ENCODE measurements at regions not wholly inside any gene's neighbourhood (a gene's known extent, or its start where the extent isn't known, plus 50 kb on each side); places are given as distances from the start of the nearest gene placed in this dataset.
"Not testable (repeated sequence)": the region's sequence is repeated elsewhere in the genome, so short reads cannot be mapped to it uniquely, and the experiment has no call there.

GRCh38 chr5:23437011-23437410, 70.4 kb upstream of the PRDM9 start:
- no peak for TF ChIP-seq TARDBP (IDR thresholded peaks at IDR 0.05)
- TF ChIP-seq HDGF (IDR thresholded peaks at IDR 0.05; ENCODE audit: borderline replicate concordance) = no peak
- no peak for TF ChIP-seq SP1 (IDR thresholded peaks at IDR 0.05)
- ChIA-PET CTCF (no interaction called here), POLR2A (no interaction called here)
- no peak for DNase-seq (ENCODE audit: extremely low spot score)

DNA sequence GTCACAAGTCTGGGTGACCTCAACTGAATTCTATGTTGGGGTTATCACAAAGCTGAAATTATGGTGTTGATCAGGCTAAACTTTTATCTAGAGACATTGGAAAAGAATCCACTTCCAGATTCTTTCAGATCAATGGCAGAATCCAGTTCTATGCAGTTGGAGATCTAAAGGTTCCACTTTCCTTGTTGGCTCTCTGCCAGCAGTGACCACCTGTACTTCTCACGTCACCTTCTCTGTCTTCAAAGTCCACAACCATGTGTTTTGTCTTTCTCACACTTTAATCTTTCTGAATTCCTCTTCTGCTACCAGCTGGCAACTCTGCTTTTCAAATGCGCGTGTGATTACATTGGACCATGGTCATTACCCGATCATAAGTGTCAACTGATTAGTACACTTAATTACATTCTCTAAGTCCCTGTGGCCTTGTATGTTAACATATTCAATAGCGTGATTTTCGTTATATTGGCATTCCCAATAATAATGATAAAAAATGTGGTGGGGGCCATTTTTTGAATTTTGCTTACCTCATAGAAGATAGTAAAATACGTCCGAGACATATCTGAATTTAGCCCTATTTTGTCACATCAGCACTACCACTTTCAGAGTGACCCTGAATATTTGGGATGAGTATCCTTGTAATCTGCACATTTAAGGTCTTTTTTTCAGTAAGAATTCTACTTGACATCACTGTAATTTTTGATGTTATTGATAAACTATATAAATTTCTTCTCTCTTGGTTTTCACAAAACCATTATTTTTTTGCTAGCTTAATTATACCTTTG, 73.7 kb upstream of the PRDM9 start:
- CTCF ChIA-PET = no interaction called here
- POLR2A ChIA-PET = no interaction called here
- TF ChIP-seq FOXK2 (IDR thresholded peaks at IDR 0.05) (no peak), BHLHE40 (IDR thresholded peaks at IDR 0.05; ENCODE audit: borderline replicate concordance) (no peak), TARDBP (IDR thresholded peaks at IDR 0.05) (no peak), HDGF (IDR thresholded peaks at IDR 0.05; ENCODE audit: borderline replicate concordance) (no peak), LEF1 (IDR thresholded peaks at IDR 0.05; ENCODE audit: borderline replicate concordance) (no peak), FOXM1 (IDR thresholded peaks at IDR 0.05; ENCODE audit: borderline replicate concordance) (no peak), CTBP1 (IDR thresholded peaks at IDR 0.05; ENCODE audit: borderline replicate concordance) (no peak), ZNF384 (IDR thresholded peaks at IDR 0.05) (no peak), ARNT (IDR thresholded peaks at IDR 0.05) (no peak), SP1 (IDR thresholded peaks at IDR 0.05) (no peak), FOXA1 (IDR thresholded peaks at IDR 0.05) (no peak), L3MBTL2 (conservative IDR thresholded peaks at IDR 0.05) (no peak), PKNOX1 (IDR thresholded peaks at IDR 0.05) (no peak)
- no peak for DNase-seq (ENCODE audit: extremely low spot score)

DNA sequence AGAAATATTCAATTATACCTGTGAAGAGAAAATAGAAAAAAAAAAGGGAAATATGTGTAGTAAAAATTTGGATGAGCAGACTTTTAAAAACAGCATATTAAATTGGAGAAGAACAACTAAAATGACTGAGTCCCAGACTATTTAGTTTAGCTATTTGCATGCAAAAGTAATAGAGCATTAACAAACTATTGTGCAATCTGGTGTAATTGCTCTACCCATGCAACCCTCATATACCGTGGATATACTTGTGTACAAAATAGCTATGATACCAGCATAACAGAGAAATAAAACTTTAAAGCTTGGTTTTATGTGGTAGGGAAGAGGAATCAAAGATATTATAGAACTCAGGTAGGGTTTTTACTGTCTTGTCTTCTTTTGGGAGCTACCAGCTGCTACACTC, 78.7 kb upstream of the PRDM9 start:
- DNase-seq (ENCODE audit: extremely low spot score) = no peak
- TF ChIP-seq CTBP1 (IDR thresholded peaks at IDR 0.05; ENCODE audit: borderline replicate concordance) = no peak
- no peak for TF ChIP-seq FOXA1 (IDR thresholded peaks at IDR 0.05)
- no peak for TF ChIP-seq NFRKB (IDR thresholded peaks at IDR 0.05)
- no peak for TF ChIP-seq ARNT (IDR thresholded peaks at IDR 0.05)
- TF ChIP-seq HDGF (IDR thresholded peaks at IDR 0.05; ENCODE audit: borderline replicate concordance) = no peak
- TF ChIP-seq ELF4 (IDR thresholded peaks at IDR 0.05) = no peak
- no peak for TF ChIP-seq TARDBP (IDR thresholded peaks at IDR 0.05)
- no peak for TF ChIP-seq FOXK2 (IDR thresholded peaks at IDR 0.05)
- TF ChIP-seq L3MBTL2 (conservative IDR thresholded peaks at IDR 0.05) = no peak
- no peak for TF ChIP-seq BHLHE40 (IDR thresholded peaks at IDR 0.05; ENCODE audit: borderline replicate concordance)
- TF ChIP-seq LEF1 (IDR thresholded peaks at IDR 0.05; ENCODE audit: borderline replicate concordance) = no peak
- TF ChIP-seq ZNF384 (IDR thresholded peaks at IDR 0.05) = no peak
- TF ChIP-seq FOXM1 (IDR thresholded peaks at IDR 0.05; ENCODE audit: borderline replicate concordance) = no peak
- TF ChIP-seq PKNOX1 (IDR thresholded peaks at IDR 0.05) = no peak
- no peak for TF ChIP-seq SP1 (IDR thresholded peaks at IDR 0.05)
- ChIA-PET CTCF (interaction anchor here (0.6 kb wide), 1 partner anchor 186 kb away, joined by 3 read pairs; no protein-coding TSS in a partner anchor), POLR2A (no interaction called here)

- CTCF ChIA-PET = interaction anchor here (0.6 kb wide), 1 partner anchor 390 kb away, joined by 5 read pairs; no protein-coding TSS in a partner anchor
Measured at GRCh38 chr5:23420214-23420613, 87.2 kb upstream of the PRDM9 start.

GRCh38 chr5:23419115-23419514, 88.3 kb upstream of the PRDM9 start:
- POLR2A ChIA-PET = no interaction called here
- peak; percentile 68 for DNase-seq (ENCODE audit: extremely low spot score)
- CTCF ChIA-PET = interaction anchor here (0.6 kb wide), 1 partner anchor 11 kb away, joined by 3 read pairs; no protein-coding TSS in a partner anchor
- TF ChIP-seq ARNT (IDR thresholded peaks at IDR 0.05) = no peak
- peak; percentile 76 for TF ChIP-seq PKNOX1 (IDR thresholded peaks at IDR 0.05)

More at GRCh38 chr5:23420214-23420613, 87.2 kb upstream of the PRDM9 start:
- POLR2A ChIA-PET; DNase-seq (ENCODE audit: extremely low spot score): not testable (repeated sequence)

DNA sequence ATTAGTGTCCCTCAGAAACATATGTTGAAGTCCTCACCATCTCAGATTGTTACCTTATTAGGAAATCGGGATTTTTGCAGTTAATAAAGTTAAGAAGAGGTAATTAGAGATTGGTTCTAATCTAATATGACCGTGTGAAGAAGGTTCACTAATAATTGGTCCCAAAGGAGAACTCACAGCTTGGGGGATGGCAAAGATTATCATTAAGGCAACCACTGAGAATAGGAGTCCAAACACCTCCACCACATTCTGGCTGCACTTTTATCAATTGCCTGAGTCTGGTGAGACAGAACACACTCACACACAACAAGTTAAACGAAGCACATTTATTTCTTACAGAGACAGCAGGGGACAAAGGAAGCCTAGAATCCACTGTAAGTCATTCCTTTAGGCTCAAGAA, 94.9 kb upstream of the PRDM9 start:
- DNase-seq (ENCODE audit: extremely low spot score) = no peak
- POLR2A ChIA-PET = no interaction called here
- TF ChIP-seq SUZ12 (IDR thresholded peaks at IDR 0.05) = no peak
- no peak for TF ChIP-seq ELF4 (IDR thresholded peaks at IDR 0.05)
- TF ChIP-seq ARNT (IDR thresholded peaks at IDR 0.05) = no peak
- no peak for TF ChIP-seq FOXM1 (IDR thresholded peaks at IDR 0.05; ENCODE audit: borderline replicate concordance)
- TF ChIP-seq ZNF384 (IDR thresholded peaks at IDR 0.05) = no peak
- no peak for TF ChIP-seq NFRKB (IDR thresholded peaks at IDR 0.05)
- no peak for TF ChIP-seq TARDBP (IDR thresholded peaks at IDR 0.05)
- TF ChIP-seq L3MBTL2 (conservative IDR thresholded peaks at IDR 0.05) = no peak
- no peak for TF ChIP-seq FOXA1 (IDR thresholded peaks at IDR 0.05)
- no peak for TF ChIP-seq SP1 (IDR thresholded peaks at IDR 0.05)
- no peak for TF ChIP-seq FOXK2 (IDR thresholded peaks at IDR 0.05)
- no peak for TF ChIP-seq PKNOX1 (IDR thresholded peaks at IDR 0.05)
- TF ChIP-seq CTBP1 (IDR thresholded peaks at IDR 0.05; ENCODE audit: borderline replicate concordance) = no peak
- no peak for TF ChIP-seq LEF1 (IDR thresholded peaks at IDR 0.05; ENCODE audit: borderline replicate concordance)
- no peak for TF ChIP-seq BHLHE40 (IDR thresholded peaks at IDR 0.05; ENCODE audit: borderline replicate concordance)
- CTCF ChIA-PET = no interaction called here

Measured in HEK293T (cell line).